ENCODE measurements at regions not wholly inside any gene's neighbourhood (a gene's known extent, or its start where the extent isn't known, plus 50 kb on each side); places are given as distances from the start of the nearest gene placed in this dataset.

GRCh38 chr2:128786741-128787478, 468.2 kb upstream of the HS6ST1 start (continued):
- TF ChIP-seq GRHL1 (CRISPR knock-in tag; conservative IDR thresholded peaks at IDR 0.05), result no peak
- no peak for TF ChIP-seq ZSCAN31 (CRISPR knock-in tag; IDR thresholded peaks at IDR 0.05; ENCODE audit: low read depth)
- no peak for TF ChIP-seq ZNF607 (CRISPR knock-in tag; IDR thresholded peaks at IDR 0.05; ENCODE audit: borderline replicate concordance)
- TF ChIP-seq EEA1 (CRISPR knock-in tag; IDR thresholded peaks at IDR 0.05; ENCODE audit: borderline replicate concordance), result no peak
- TF ChIP-seq ZNF136 (CRISPR knock-in tag; IDR thresholded peaks at IDR 0.05; ENCODE audit: low read depth), result no peak

- in situ Hi-C loops (cut with HindIII; ENCODE audit: extremely low pct_ligation_motif_present, low pct_unique_long_range_greater_than_20kb) (no loop called here), intact Hi-C loops (cut with micrococcal nuclease; ENCODE audit: unreplicated experiment) (no loop called here)
- FAIRE-seq (no peak), DNase-seq (ENCODE audit: low spot score) (no peak), ATAC-seq (no peak)
- H3K27me3 ChIP-seq (ENCODE audit: control insufficient read depth in 1 of 2, insufficient read depth in 2 of 2, low read length in 2 of 2), result peaks cover 1 to 60% of the 10 kb centered on the region in 2 experiments; a peak in 4 of 5 replicates
- no peaks in the 10 kb centered on the region for H3K4me1 ChIP-seq (ENCODE audit: insufficient read depth, low read length)
- no peak overlapping the region for H2AFZ ChIP-seq (ENCODE audit: low read length)
- CTCF ChIA-PET (ENCODE audit: low intra/inter-chr PET ratio, low total read pairs), result no interaction called here
- H3K4me3 ChIP-seq (replicated peaks in 1 of 3; ENCODE audit: insufficient read depth in 1 of 3, low read depth in 2 of 3, low read length in 3 of 3), result no peak overlapping the region
- H4K20me1 ChIP-seq (ENCODE audit: insufficient read depth, low read length), result no peaks in the 10 kb centered on the region
- no peak for TF ChIP-seq MEF2D (CRISPR knock-in tag; IDR thresholded peaks at IDR 0.05)
- TF ChIP-seq ZNF20 (CRISPR knock-in tag; IDR thresholded peaks at IDR 0.05), result no peak
- TF ChIP-seq NPAS2 (CRISPR knock-in tag; IDR thresholded peaks at IDR 0.05; ENCODE audit: borderline replicate concordance), result no peak
- 58% methylated on average over 14 of the region's 14 CpGs for WGBS (ENCODE audit: low lambda C conversion rate)
- H3K79me2 ChIP-seq (ENCODE audit: insufficient read depth, low read length), result no peaks in the 10 kb centered on the region
- BruUV-seq (replicated peaks), result no TSS peak
- H3K9me3 ChIP-seq (ENCODE audit: low read length), result no peaks in the 10 kb centered on the region
- H3K36me3 ChIP-seq (replicated peaks in 1 of 2; ENCODE audit: control insufficient read depth in 1 of 2, insufficient read depth in 2 of 2, low read length in 2 of 2), result no peaks in the 10 kb centered on the region
- no peak overlapping the region for H3K27ac ChIP-seq (ENCODE audit: extremely low read length, insufficient read depth, low read length)
- no peak overlapping the region for H3K9ac ChIP-seq (ENCODE audit: insufficient read depth, low read depth, low read length)
- POLR2A ChIA-PET, result no interaction called here
- H3K4me2 ChIP-seq (ENCODE audit: low read depth, low read length), result no peak overlapping the region
These were observed 468.9 kb upstream of the HS6ST1 start for GRCh38 chr2:128787616-128788015.
